Activated T-cell treated with anti-CD3 and anti-CD28 coated beads for 4 hours (primary cell): ENCODE measurements at regions not wholly inside any gene's neighbourhood (a gene's known extent, or its start where the extent isn't known, plus 50 kb on each side); places are given as distances from the start of the nearest gene placed in this dataset.

Experiments used
- DNase-seq: peaks from one replicate; pipeline ENCODE4 v3.0.0-alpha.2; 2020

GRCh38 chr15:47184003-47184907 is 533.0 kb upstream of the SEMA6D start:
- no peak for DNase-seq

DNA sequence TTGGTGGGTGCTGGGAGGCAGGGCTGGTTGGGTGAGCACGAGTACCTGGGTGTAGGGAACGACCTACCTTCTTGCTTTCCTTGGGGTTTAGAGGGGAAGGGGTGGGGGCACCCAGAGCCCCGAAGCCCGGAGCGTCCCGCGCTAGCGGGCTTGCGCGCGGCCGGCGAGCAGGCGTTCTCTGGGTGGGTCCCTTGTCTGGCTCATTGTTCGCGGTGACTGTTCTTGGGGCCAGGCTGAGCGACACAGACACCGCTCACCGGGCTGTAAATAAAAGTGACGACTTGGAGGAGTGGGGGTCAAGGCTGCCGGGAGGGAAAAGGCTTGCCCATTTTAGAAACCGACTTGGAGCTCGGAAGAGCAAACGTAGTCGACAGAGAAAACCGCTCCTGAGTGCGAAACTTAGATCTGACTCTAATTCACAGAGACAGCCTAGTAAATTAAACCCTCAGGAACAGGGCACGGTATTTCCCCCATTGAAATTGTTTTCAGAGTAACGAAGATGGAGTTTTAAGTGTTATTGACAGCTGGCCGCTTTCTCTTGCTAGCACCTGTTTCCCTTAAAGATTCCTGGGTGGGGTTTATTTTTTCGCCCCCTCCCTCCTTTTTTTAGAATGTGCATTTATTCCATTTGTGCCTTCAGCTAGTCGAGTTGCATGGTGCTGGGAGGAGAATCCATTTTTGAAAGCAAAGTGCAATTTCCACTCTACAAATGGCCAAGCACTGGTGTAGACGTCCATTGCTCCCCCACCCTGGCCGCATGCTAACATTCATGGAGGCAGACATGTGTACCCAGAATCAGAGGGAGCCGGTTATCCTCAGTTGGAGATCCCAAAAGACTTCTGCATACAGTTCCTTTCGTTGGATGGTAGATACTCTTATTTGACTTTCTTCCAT is 532.1 kb upstream of the SEMA6D start:
- no peak for DNase-seq

- DNase-seq: no peak
Measured at GRCh38 chr15:47186075-47186474, 531.2 kb upstream of the SEMA6D start.

DNA sequence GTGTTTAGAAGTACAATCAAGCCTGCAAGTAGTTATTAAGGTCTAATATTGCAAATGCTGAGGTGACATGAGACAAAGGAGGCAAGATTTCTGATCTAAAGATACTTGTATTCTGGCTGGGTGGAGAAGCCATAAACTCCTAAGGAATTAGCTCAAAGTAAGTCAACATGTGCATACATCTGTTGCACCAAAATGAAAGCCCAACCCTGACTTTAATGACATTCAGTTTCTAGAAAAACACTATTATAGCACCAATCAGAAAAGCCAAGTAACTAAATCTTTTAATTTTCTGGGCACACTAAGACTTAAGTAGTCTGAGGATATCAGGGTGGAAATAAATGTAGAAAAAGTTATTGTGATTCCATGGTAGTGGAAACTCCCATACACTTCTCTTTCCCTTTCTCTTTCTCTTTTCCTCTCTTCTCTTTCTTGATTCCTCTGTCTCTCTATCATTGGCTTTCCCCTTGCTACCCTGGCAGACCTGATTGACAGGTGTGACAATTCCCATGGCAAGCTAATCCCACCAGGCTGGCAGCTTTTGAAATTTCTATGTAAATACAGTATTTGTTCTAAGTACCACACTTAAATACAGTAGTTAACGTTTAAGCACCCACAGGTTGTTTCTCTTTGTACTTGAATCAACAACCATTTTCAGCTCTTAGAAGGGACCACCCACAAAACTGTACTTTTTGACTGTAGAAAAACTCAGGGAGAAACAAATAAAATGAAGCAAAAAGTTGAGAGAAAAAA is 528.4 kb upstream of the SEMA6D start:
- no peak for DNase-seq

DNA sequence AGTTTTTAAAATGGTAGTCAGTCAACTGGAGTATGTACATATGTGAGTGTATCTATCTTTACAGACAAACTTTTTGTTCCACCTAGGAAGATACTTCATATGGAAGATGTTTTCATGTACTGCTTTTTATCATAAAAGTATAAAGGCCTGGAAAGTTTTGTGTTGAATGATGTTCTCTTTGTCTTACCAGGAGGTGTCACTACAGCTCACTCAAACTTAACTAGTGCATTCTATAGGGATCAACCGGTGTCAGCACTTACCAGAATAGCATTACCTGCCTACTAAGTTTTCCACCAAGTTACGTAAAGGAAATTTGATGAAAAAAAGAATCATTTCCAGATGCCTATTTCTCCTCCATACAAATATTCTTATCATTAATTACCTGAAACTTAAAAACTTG is 522.6 kb upstream of the SEMA6D start:
- no peak for DNase-seq

- no peak for DNase-seq
Measured at GRCh38 chr15:47196048-47196447, 521.3 kb upstream of the SEMA6D start.

DNA sequence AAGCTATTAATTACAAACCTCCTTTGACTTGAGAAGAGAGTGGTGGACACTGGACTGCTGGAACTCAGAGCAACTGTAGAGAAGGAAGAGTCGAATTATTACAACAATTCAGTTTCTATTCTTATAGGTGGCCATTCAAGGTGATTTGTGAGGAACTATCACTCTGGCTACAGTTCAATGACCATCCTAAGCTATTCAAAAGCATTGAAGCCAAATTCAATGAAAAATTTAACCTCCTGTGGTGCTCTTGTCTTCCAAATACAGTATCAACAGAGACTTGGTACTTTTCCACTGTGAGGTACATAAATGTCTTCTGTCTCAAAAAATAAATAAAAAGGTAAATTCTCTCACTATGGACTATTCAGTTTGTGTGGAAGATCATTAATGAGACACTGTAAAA is 513.3 kb upstream of the SEMA6D start:
- DNase-seq: no peak

DNA sequence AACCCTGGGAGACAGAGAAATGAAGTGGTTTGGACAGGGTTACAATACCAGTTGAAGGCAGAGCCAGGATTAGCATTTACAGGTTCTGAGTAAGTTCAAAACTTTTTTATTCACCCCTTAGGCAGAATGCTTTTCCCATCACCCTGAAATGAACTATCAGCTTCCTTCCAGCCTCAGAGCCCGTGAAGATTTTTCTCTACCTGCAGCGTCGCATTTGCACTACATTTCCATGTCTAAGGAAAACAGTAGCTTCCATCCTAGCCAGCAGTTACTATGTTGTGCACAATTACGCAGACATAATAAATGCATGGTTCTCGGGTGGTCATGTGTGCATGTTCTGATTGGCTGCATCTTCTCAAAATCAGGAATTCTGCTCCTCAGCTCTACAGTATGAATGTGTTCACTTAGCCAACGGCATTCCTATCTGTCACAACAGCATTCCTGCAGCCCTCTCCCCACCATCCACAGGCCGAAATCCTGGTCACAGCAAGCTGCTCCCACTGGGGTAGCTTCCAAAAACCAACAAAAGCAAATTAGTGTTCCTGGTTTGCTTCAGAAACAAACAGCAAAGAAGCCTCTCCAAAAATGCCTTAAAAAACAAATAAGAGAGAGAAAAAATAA is 510.8 kb upstream of the SEMA6D start:
- no peak for DNase-seq

GRCh38 chr15:47209591-47209990 is 507.7 kb upstream of the SEMA6D start:
- no peak for DNase-seq

- no peak for DNase-seq
Measured at GRCh38 chr15:47212222-47213010, 504.9 kb upstream of the SEMA6D start.

- no peak for DNase-seq
Measured at GRCh38 chr15:47213883-47214282, 503.4 kb upstream of the SEMA6D start.

GRCh38 chr15:47218295-47218694 is 499.0 kb upstream of the SEMA6D start:
- DNase-seq: no peak

- DNase-seq: no peak
Measured at GRCh38 chr15:47244361-47244760, 472.9 kb upstream of the SEMA6D start.

- DNase-seq: no peak
Measured at GRCh38 chr15:47246317-47246716, 471.0 kb upstream of the SEMA6D start.

GRCh38 chr15:47258521-47258920 is 458.8 kb upstream of the SEMA6D start:
- DNase-seq: no peak

DNA sequence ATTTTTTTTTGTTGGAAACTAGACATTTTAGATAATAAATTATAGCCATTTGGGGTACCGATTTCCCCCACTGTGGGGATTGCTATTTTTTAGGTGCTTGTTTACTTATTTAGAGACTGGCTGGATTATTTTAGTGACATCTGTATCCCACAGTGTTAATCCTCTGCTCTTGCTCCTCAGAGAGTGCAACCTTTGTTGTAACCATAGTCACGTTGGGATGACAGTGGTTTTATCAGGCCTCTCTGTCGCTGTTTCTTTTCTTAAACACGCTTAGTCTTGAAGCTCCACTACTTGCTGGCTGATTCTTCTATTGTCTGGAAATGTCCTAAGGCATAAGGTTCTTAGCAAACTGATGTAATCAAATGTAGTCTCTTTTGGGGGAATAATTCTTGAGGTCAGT is 451.6 kb upstream of the SEMA6D start:
- no peak for DNase-seq

- DNase-seq: no peak
Measured at GRCh38 chr15:47266566-47266965, 450.7 kb upstream of the SEMA6D start.

- no peak for DNase-seq
Measured at GRCh38 chr15:47273864-47274263, 443.4 kb upstream of the SEMA6D start.

GRCh38 chr15:47283246-47283645 is 434.1 kb upstream of the SEMA6D start:
- no peak for DNase-seq

DNA sequence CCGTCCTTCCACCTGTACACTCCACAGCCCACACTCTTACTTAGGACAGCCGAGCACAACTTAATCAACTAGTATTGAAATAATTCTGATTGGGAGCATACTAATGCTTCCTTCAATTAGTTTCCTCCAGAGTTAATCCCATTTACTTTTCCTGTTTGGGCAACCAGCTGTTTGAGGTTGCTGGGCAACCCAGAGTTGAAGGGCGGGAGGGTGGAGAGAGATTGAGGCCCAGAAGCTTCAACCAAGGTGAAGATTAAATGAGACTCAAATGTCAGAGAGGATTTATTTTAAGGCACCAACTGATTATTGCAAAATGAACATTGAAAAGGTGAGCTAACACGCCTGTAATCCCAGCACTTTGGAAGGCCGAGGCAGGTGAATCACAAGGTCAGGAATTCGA is 428.5 kb upstream of the SEMA6D start:
- DNase-seq: no peak

- no peak for DNase-seq
Measured at GRCh38 chr15:47289656-47290055, 427.6 kb upstream of the SEMA6D start.

DNA sequence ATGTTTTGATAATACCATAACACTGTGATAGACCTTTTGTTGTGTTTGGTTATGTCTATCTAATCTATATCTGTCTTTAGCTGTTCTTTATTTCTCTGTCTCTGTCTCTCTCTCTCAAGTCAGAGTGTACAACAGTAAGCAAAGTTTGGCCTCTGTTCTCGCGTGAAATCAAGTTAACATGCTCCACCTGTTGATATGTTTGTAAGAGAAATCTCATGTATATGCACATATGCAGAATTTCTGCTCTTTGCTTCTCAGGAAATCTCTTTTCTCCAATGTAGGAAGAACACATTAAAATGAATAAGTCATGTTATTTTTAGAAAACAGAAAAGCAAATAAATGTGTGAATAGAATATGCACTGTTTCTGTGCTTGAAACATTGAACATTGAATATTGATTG is 425.5 kb upstream of the SEMA6D start:
- DNase-seq: no peak
